WTC11 (cell line): ENCODE measurements at regions not wholly inside any gene's neighbourhood (a gene's known extent, or its start where the extent isn't known, plus 50 kb on each side); places are given as distances from the start of the nearest gene placed in this dataset.

Experiments
- ATAC-seq: fragments of 200-7000 bp; cut with Tn5 transposase; 2 replicates; pipeline ENCODE4 v1.10.0; 2021; ENCODE audit warnings: mild to moderate bottlenecking, moderate library complexity
- CTCF ChIA-PET: fragments of 300-600 bp; sonication (Branson Sonifier 250); formaldehyde crosslinking; loops from one replicate; lab custom pipeline; 2021; ENCODE audit warnings: antibody characterized with exemption; lab: Charles Lee
- POLR2A ChIA-PET: fragments of 350-600 bp; sonication (Branson Sonifier 250); formaldehyde crosslinking; loops from one replicate; lab custom pipeline; 2021; ENCODE audit warnings: antibody characterized with exemption; lab: Charles Lee
- DNase-seq: peaks from one replicate; pipeline ENCODE4 v3.0.0; 2021; ENCODE audit warnings: low spot score
- H3K27ac Mint-ChIP-seq: 2 replicates; pipeline ENCODE4 v1.8.0; 2021; ENCODE audit warnings: mixed read lengths
- H3K27me3 Mint-ChIP-seq: 2 replicates; pipeline ENCODE4 v1.8.0; 2021; ENCODE audit warnings: low read depth, mild to moderate bottlenecking, moderate library complexity, mixed read lengths
- H3K36me3 Mint-ChIP-seq: 2 replicates; pipeline ENCODE4 v1.8.0; 2021; ENCODE audit warnings: mixed read lengths
- H3K4me1 Mint-ChIP-seq: 2 replicates; pipeline ENCODE4 v1.8.0; 2022; ENCODE audit warnings: mixed read lengths
- H3K4me3 Mint-ChIP-seq: 2 replicates; pipeline ENCODE4 v1.8.0; 2021; ENCODE audit warnings: mild to moderate bottlenecking, moderate library complexity, mixed read lengths
- H3K9me3 Mint-ChIP-seq: 2 replicates; pipeline ENCODE4 v1.8.0; 2021; ENCODE audit warnings: mixed read lengths
- ATF1 ChIP-seq: sonication (generic); formaldehyde crosslinking; IDR thresholded peaks from 2 replicates; pipeline ENCODE4 v1.8.1; 2023; ENCODE audit warnings: mild to moderate bottlenecking, moderate library complexity, missing genetic modification reagents
- CREB1 ChIP-seq: sonication (generic); formaldehyde crosslinking; IDR thresholded peaks from 2 replicates; pipeline ENCODE4 v1.8.0; 2023; ENCODE audit warnings: mild to moderate bottlenecking, missing genetic modification reagents
- CREM ChIP-seq: sonication (generic); formaldehyde crosslinking; IDR thresholded peaks from 2 replicates; pipeline ENCODE4 v1.8.1; 2022; ENCODE audit warnings: mild to moderate bottlenecking, missing genetic modification reagents, moderate library complexity
- ELF4 ChIP-seq: sonication (generic); formaldehyde crosslinking; IDR thresholded peaks from 2 replicates; pipeline ENCODE4 v1.8.1; 2022; ENCODE audit warnings: low read depth, mild to moderate bottlenecking, moderate library complexity, missing genetic modification reagents
- GRHL2 ChIP-seq: fragments of 250-450 bp; sonication (Bioruptor Pico); IDR thresholded peaks from 2 replicates; pipeline ENCODE4 v1.8.0; 2022; ENCODE audit warnings: mild to moderate bottlenecking, moderate library complexity; ENCODE audit not compliant: insufficient replicate concordance, severe bottlenecking
- HMGXB4 ChIP-seq: sonication (generic); formaldehyde crosslinking; IDR thresholded peaks from 2 replicates; pipeline ENCODE4 v1.8.1; 2023; ENCODE audit warnings: mild to moderate bottlenecking, moderate library complexity, missing genetic modification reagents
- IRF2 ChIP-seq: sonication (generic); formaldehyde crosslinking; IDR thresholded peaks from 2 replicates; pipeline ENCODE4 v1.8.0; 2022; ENCODE audit warnings: low read depth, missing genetic modification reagents, borderline replicate concordance
- JAZF1 ChIP-seq: fragments of 250-450 bp; sonication (Bioruptor Pico); IDR thresholded peaks from 2 replicates; pipeline ENCODE4 v1.9.0; 2021; ENCODE audit warnings: moderate library complexity, mild to moderate bottlenecking, inconsistent platforms
- KAT7 ChIP-seq: sonication (generic); formaldehyde crosslinking; IDR thresholded peaks from 2 replicates; pipeline ENCODE4 v1.8.1; 2023; ENCODE audit warnings: missing genetic modification reagents, mild to moderate bottlenecking, borderline replicate concordance
- NFYB ChIP-seq: sonication (generic); formaldehyde crosslinking; conservative IDR thresholded peaks from 2 replicates; pipeline ENCODE4 v1.8.0; 2022; ENCODE audit warnings: low read depth, missing genetic modification reagents
- NR2C2 ChIP-seq: sonication (generic); formaldehyde crosslinking; IDR thresholded peaks from 2 replicates; pipeline ENCODE4 v1.8.0; 2022; ENCODE audit warnings: mild to moderate bottlenecking, missing genetic modification reagents
- RORB ChIP-seq: fragments of 250-450 bp; sonication (Bioruptor Pico); IDR thresholded peaks from 2 replicates; pipeline ENCODE4 v1.9.0; 2021; ENCODE audit warnings: mild to moderate bottlenecking
- SP1 ChIP-seq: sonication (generic); formaldehyde crosslinking; conservative IDR thresholded peaks from 2 replicates; pipeline ENCODE4 v1.8.1; 2022; ENCODE audit warnings: missing genetic modification reagents
- TEAD4 ChIP-seq: sonication (generic); formaldehyde crosslinking; IDR thresholded peaks from 2 replicates; pipeline ENCODE4 v1.8.0; 2022; ENCODE audit warnings: mild to moderate bottlenecking, missing genetic modification reagents
- TP53 ChIP-seq: sonication (generic); formaldehyde crosslinking; IDR thresholded peaks from 2 replicates; pipeline ENCODE4 v1.8.1; 2023; ENCODE audit warnings: mild to moderate bottlenecking, missing genetic modification reagents
- ZNF138 ChIP-seq: sonication (generic); formaldehyde crosslinking; conservative IDR thresholded peaks from 2 replicates; pipeline ENCODE4 v1.8.1; 2022; ENCODE audit warnings: mild to moderate bottlenecking, moderate library complexity, missing genetic modification reagents
- TF ChIP-seq, protein P1 (sequence below): sonication (generic); formaldehyde crosslinking; IDR thresholded peaks from 2 replicates; pipeline ENCODE4 v1.8.1; 2023; ENCODE audit warnings: mild to moderate bottlenecking, missing genetic modification reagents, moderate library complexity
- TF ChIP-seq, protein P2 (sequence below): sonication (generic); formaldehyde crosslinking; conservative IDR thresholded peaks from 2 replicates; pipeline ENCODE4 v1.8.1; 2022; ENCODE audit warnings: mild to moderate bottlenecking, missing genetic modification reagents
- TF ChIP-seq, protein P3 (sequence below): sonication (generic); formaldehyde crosslinking; IDR thresholded peaks from 2 replicates; pipeline ENCODE4 v1.8.0; 2022; ENCODE audit warnings: missing genetic modification reagents
- TF ChIP-seq, protein P4 (sequence below): sonication (generic); formaldehyde crosslinking; conservative IDR thresholded peaks from 2 replicates; pipeline ENCODE4 v1.8.1; 2023; ENCODE audit warnings: mild to moderate bottlenecking, low read depth, missing genetic modification reagents, moderate library complexity
- TF ChIP-seq, protein P5 (sequence below): fragments of 250-450 bp; sonication (Bioruptor Pico); IDR thresholded peaks from 2 replicates; pipeline ENCODE4 v2.1.2; 2022; ENCODE audit warnings: mild to moderate bottlenecking, moderate library complexity
- TF ChIP-seq, protein P6 (sequence below): fragments of 250-450 bp; sonication (Bioruptor Pico); IDR thresholded peaks from 2 replicates; pipeline ENCODE4 v1.9.0; 2021; ENCODE audit warnings: mild to moderate bottlenecking

DNA sequence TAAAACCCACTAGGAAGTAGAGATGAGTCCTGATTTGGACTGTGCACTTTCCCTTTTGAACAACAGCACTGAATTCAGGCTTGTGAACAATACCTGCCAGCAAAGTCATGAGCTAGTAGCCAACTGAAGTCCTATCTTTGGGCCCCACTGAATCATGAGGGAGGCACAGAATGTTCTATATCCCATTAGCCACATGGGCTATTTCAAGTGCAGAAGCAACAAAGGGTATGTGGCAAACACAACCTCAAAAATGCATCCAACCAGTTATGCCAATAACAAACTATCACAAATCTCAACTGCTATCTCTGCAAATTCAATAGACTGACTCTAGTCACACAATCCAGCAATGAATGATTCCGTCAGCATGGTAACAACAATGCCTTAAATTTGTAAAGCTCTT lies 276.0 kb downstream of the MRPL39 start:
- Mint-ChIP-seq H3K4me1 (peaks cover 36% of the 10 kb centered on the region), H3K4me3 (no peak overlapping the region), H3K36me3 (0 out of 2 replicates have a peak, but pooled peaks cover 3% of the 10 kb centered on the region), H3K9me3 (0 out of 2 replicates have a peak, but pooled peaks cover 3% of the 10 kb centered on the region), H3K27ac (no peak overlapping the region), H3K27me3 (no peaks in the 10 kb centered on the region)
- no peak for ATAC-seq
- DNase-seq: no peak
- ChIA-PET CTCF (interaction anchor here (1.1 to 1.5 kb wide), 4 partner anchors 11 to 55 kb away, joined by 3 to 4 read pairs (median 3); no protein-coding TSS in a partner anchor), POLR2A (no interaction called here)
- no peak for TF ChIP-seq ZNF138
- TF ChIP-seq ATF1 (CRISPR knock-in tag): no peak
- no peak for TF ChIP-seq GRHL2 (CRISPR knock-in tag)
- TF ChIP-seq JAZF1 (CRISPR knock-in tag): no peak
- TF ChIP-seq SP1 (CRISPR knock-in tag): no peak
- no peak for TF ChIP-seq HMGXB4
- no peak for TF ChIP-seq CREB1 (CRISPR knock-in tag)
- TF ChIP-seq, protein P1, sequence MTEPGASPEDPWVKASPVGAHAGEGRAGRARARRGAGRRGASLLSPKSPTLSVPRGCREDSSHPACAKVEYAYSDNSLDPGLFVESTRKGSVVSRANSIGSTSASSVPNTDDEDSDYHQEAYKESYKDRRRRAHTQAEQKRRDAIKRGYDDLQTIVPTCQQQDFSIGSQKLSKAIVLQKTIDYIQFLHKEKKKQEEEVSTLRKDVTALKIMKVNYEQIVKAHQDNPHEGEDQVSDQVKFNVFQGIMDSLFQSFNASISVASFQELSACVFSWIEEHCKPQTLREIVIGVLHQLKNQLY (CRISPR knock-in tag): no peak
- TF ChIP-seq RORB (CRISPR knock-in tag): no peak
- no peak for TF ChIP-seq CREM (CRISPR knock-in tag)
- TF ChIP-seq, protein P2, sequence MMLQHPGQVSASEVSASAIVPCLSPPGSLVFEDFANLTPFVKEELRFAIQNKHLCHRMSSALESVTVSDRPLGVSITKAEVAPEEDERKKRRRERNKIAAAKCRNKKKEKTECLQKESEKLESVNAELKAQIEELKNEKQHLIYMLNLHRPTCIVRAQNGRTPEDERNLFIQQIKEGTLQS (CRISPR knock-in tag): no peak
- TF ChIP-seq TEAD4 (CRISPR knock-in tag): no peak
- no peak for TF ChIP-seq NFYB (CRISPR knock-in tag)
- no peak for TF ChIP-seq KAT7 (CRISPR knock-in tag)
- TF ChIP-seq, protein P3, sequence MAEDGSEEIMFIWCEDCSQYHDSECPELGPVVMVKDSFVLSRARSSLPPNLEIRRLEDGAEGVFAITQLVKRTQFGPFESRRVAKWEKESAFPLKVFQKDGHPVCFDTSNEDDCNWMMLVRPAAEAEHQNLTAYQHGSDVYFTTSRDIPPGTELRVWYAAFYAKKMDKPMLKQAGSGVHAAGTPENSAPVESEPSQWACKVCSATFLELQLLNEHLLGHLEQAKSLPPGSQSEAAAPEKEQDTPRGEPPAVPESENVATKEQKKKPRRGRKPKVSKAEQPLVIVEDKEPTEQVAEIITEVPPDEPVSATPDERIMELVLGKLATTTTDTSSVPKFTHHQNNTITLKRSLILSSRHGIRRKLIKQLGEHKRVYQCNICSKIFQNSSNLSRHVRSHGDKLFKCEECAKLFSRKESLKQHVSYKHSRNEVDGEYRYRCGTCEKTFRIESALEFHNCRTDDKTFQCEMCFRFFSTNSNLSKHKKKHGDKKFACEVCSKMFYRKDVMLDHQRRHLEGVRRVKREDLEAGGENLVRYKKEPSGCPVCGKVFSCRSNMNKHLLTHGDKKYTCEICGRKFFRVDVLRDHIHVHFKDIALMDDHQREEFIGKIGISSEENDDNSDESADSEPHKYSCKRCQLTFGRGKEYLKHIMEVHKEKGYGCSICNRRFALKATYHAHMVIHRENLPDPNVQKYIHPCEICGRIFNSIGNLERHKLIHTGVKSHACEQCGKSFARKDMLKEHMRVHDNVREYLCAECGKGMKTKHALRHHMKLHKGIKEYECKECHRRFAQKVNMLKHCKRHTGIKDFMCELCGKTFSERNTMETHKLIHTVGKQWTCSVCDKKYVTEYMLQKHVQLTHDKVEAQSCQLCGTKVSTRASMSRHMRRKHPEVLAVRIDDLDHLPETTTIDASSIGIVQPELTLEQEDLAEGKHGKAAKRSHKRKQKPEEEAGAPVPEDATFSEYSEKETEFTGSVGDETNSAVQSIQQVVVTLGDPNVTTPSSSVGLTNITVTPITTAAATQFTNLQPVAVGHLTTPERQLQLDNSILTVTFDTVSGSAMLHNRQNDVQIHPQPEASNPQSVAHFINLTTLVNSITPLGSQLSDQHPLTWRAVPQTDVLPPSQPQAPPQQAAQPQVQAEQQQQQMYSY: no peak
- TF ChIP-seq TP53: no peak
- TF ChIP-seq IRF2 (CRISPR knock-in tag): no peak
- TF ChIP-seq NR2C2: no peak

GRCh38 chr21:25330266-25330665 lies 277.0 kb downstream of the MRPL39 start:
- ChIA-PET POLR2A (no interaction called here), CTCF (no interaction called here)
- H3K4me1 Mint-ChIP-seq: peaks cover 36% of the 10 kb centered on the region
- no peak overlapping the region for H3K4me3 Mint-ChIP-seq
- DNase-seq (no peak), ATAC-seq (no peak)
- 0 out of 2 replicates have a peak, but pooled peaks cover 1% of the 10 kb centered on the region for H3K36me3 Mint-ChIP-seq
- no peak overlapping the region; the same call in 1 of the 2 replicates for H3K27ac Mint-ChIP-seq
- H3K9me3 Mint-ChIP-seq: 0 out of 2 replicates have a peak, but pooled peaks cover 3% of the 10 kb centered on the region
- no peaks in the 10 kb centered on the region for H3K27me3 Mint-ChIP-seq
- no peak for TF ChIP-seq CREB1 (CRISPR knock-in tag)
- TF ChIP-seq, protein P4, sequence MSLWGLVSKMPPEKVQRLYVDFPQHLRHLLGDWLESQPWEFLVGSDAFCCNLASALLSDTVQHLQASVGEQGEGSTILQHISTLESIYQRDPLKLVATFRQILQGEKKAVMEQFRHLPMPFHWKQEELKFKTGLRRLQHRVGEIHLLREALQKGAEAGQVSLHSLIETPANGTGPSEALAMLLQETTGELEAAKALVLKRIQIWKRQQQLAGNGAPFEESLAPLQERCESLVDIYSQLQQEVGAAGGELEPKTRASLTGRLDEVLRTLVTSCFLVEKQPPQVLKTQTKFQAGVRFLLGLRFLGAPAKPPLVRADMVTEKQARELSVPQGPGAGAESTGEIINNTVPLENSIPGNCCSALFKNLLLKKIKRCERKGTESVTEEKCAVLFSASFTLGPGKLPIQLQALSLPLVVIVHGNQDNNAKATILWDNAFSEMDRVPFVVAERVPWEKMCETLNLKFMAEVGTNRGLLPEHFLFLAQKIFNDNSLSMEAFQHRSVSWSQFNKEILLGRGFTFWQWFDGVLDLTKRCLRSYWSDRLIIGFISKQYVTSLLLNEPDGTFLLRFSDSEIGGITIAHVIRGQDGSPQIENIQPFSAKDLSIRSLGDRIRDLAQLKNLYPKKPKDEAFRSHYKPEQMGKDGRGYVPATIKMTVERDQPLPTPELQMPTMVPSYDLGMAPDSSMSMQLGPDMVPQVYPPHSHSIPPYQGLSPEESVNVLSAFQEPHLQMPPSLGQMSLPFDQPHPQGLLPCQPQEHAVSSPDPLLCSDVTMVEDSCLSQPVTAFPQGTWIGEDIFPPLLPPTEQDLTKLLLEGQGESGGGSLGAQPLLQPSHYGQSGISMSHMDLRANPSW (CRISPR knock-in tag): no peak
- TF ChIP-seq, protein P5, sequence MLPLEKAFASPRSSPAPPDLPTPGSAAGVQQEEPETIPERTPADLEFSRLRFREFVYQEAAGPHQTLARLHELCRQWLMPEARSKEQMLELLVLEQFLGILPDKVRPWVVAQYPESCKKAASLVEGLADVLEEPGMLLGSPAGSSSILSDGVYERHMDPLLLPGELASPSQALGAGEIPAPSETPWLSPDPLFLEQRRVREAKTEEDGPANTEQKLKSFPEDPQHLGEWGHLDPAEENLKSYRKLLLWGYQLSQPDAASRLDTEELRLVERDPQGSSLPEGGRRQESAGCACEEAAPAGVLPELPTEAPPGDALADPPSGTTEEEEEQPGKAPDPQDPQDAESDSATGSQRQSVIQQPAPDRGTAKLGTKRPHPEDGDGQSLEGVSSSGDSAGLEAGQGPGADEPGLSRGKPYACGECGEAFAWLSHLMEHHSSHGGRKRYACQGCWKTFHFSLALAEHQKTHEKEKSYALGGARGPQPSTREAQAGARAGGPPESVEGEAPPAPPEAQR (CRISPR knock-in tag): no peak
- TF ChIP-seq, protein P6, sequence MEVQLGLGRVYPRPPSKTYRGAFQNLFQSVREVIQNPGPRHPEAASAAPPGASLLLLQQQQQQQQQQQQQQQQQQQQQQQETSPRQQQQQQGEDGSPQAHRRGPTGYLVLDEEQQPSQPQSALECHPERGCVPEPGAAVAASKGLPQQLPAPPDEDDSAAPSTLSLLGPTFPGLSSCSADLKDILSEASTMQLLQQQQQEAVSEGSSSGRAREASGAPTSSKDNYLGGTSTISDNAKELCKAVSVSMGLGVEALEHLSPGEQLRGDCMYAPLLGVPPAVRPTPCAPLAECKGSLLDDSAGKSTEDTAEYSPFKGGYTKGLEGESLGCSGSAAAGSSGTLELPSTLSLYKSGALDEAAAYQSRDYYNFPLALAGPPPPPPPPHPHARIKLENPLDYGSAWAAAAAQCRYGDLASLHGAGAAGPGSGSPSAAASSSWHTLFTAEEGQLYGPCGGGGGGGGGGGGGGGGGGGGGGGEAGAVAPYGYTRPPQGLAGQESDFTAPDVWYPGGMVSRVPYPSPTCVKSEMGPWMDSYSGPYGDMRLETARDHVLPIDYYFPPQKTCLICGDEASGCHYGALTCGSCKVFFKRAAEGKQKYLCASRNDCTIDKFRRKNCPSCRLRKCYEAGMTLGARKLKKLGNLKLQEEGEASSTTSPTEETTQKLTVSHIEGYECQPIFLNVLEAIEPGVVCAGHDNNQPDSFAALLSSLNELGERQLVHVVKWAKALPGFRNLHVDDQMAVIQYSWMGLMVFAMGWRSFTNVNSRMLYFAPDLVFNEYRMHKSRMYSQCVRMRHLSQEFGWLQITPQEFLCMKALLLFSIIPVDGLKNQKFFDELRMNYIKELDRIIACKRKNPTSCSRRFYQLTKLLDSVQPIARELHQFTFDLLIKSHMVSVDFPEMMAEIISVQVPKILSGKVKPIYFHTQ (CRISPR knock-in tag): no peak
- TF ChIP-seq ELF4: no peak
